ENCODE measurements at regions not wholly inside any gene's neighbourhood (a gene's known extent, or its start where the extent isn't known, plus 50 kb on each side); places are given as distances from the start of the nearest gene placed in this dataset.

DNA sequence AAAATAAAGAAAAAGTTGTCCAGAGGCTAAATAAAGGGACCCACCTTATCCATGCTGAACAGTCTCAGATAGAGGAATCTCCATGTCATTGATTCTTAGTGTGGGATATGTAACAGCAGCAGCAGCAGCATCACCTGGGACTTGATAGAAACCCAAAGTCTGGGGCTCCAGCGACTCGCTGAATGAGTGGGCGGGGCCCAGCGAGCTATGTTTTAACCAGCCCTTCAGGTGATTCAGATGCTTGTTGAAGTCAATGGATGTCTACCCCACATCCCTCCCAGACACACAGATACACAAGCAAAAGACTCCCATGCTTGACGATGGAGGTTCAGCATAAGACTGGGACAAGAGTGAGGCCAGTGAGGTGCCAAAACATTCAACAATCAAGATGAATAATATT lies 298.6 kb downstream of the UBE3D start:
- ChIA-PET CTCF (no interaction called here), RAD21 (ENCODE audit: low non-redundant PET in 1 of 2, low total read pairs in 2 of 2, uncharacterized antibody in 2 of 2, unreplicated experiment in 2 of 2) (no interaction called here), POLR2A (no interaction called here)
- BruUV-seq (replicated peaks), result no TSS peak
- Histone ChIP-seq H3K9me2 (ENCODE audit: insufficient read depth) (no peaks in the 10 kb centered on the region), H3K4me1 (ENCODE audit: control insufficient read depth in 1 of 2, insufficient read depth in 2 of 2, low read length in 2 of 2) (no peaks in the 10 kb centered on the region), H3K79me2 (ENCODE audit: insufficient read depth, low read length) (no peaks in the 10 kb centered on the region), H2AFZ (ENCODE audit: low read depth, low read length, poor library complexity, severe bottlenecking) (no peak overlapping the region), H3K9me3 (ENCODE audit: control insufficient read depth in 1 of 2, insufficient read depth in 1 of 2, low read depth in 1 of 2, low read length in 2 of 2) (no peaks in the 10 kb centered on the region), H3K27ac (ENCODE audit: low read depth, low read length) (no peak overlapping the region), H4K20me1 (ENCODE audit: insufficient read depth) (no peaks in the 10 kb centered on the region), H3K36me3 (ENCODE audit: control insufficient read depth in 1 of 2, insufficient read depth in 2 of 2, low read length in 2 of 2) (no peaks in the 10 kb centered on the region), H3K27me3 (ENCODE audit: insufficient read depth, low read length) (no peaks in the 10 kb centered on the region), H3K9ac (ENCODE audit: low read length) (no peak overlapping the region), H3K4me3 (replicated peaks in 1 of 2; ENCODE audit: low read depth in 1 of 2, low read length in 2 of 2) (no peak overlapping the region), H3K4me2 (ENCODE audit: low read length) (no peak overlapping the region)
- intact Hi-C loops (cut with micrococcal nuclease), result no loop called here
- no peak for DNase-seq (ENCODE audit: low read depth, low spot score)
- TF ChIP-seq, protein P1, sequence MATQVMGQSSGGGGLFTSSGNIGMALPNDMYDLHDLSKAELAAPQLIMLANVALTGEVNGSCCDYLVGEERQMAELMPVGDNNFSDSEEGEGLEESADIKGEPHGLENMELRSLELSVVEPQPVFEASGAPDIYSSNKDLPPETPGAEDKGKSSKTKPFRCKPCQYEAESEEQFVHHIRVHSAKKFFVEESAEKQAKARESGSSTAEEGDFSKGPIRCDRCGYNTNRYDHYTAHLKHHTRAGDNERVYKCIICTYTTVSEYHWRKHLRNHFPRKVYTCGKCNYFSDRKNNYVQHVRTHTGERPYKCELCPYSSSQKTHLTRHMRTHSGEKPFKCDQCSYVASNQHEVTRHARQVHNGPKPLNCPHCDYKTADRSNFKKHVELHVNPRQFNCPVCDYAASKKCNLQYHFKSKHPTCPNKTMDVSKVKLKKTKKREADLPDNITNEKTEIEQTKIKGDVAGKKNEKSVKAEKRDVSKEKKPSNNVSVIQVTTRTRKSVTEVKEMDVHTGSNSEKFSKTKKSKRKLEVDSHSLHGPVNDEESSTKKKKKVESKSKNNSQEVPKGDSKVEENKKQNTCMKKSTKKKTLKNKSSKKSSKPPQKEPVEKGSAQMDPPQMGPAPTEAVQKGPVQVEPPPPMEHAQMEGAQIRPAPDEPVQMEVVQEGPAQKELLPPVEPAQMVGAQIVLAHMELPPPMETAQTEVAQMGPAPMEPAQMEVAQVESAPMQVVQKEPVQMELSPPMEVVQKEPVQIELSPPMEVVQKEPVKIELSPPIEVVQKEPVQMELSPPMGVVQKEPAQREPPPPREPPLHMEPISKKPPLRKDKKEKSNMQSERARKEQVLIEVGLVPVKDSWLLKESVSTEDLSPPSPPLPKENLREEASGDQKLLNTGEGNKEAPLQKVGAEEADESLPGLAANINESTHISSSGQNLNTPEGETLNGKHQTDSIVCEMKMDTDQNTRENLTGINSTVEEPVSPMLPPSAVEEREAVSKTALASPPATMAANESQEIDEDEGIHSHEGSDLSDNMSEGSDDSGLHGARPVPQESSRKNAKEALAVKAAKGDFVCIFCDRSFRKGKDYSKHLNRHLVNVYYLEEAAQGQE (IDR thresholded peaks at IDR 0.05; ENCODE audit: low read depth), result no peak
- TF ChIP-seq EGR1 (IDR thresholded peaks at IDR 0.05; ENCODE audit: low read depth), result no peak
- TF ChIP-seq YY1 (IDR thresholded peaks at IDR 0.05; ENCODE audit: extremely low read depth, insufficient replicate concordance, low read depth, low read length), result no peak
- no peak for TF ChIP-seq CBX3 (IDR thresholded peaks at IDR 0.05; ENCODE audit: low read depth)
- ATAC-seq, result no peak

DNA sequence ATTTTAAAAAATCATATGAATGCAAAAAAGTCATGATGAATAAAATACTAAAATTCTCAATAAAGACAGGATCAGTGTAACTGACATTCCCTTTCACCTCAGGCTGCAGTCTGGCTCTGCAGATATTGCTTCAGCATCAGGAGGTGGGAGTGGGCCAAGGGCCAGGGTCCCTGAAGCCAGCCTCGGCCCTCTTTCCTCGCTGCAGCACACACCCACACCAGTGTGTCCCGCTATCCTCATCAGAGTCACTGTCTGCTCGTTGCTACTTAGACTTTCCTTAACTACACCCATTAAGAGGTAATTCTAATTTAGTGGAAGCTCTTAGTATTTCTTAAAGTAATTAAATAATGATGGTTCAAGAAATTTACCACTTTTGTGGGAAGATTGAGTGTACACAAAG lies 298.2 kb downstream of the UBE3D start:
- H3K36me3 ChIP-seq (ENCODE audit: control insufficient read depth in 1 of 2, insufficient read depth in 2 of 2, low read length in 2 of 2), result no peaks in the 10 kb centered on the region
- intact Hi-C loops (cut with micrococcal nuclease), result no loop called here
- RAD21 ChIA-PET (ENCODE audit: low non-redundant PET in 1 of 2, low total read pairs in 2 of 2, uncharacterized antibody in 2 of 2, unreplicated experiment in 2 of 2), result no interaction called here
- TF ChIP-seq TCF7L2 (IDR thresholded peaks at IDR 0.05; ENCODE audit: borderline replicate concordance, extremely low read depth, insufficient read depth, insufficient read length) (no peak), ZNF274 (IDR thresholded peaks at IDR 0.05; ENCODE audit: low read depth, low read length) (no peak)
- no peaks in the 10 kb centered on the region for H3K9me3 ChIP-seq (ENCODE audit: control insufficient read depth in 1 of 2, insufficient read depth in 1 of 2, low read depth in 1 of 2, low read length in 2 of 2)
- ATAC-seq, result no peak
- H3K9me2 ChIP-seq (ENCODE audit: insufficient read depth), result no peaks in the 10 kb centered on the region
- no peak overlapping the region for H3K4me3 ChIP-seq (replicated peaks in 1 of 2; ENCODE audit: low read depth in 1 of 2, low read length in 2 of 2)
- CTCF ChIA-PET, result no interaction called here
- no peaks in the 10 kb centered on the region for H3K4me1 ChIP-seq (ENCODE audit: control insufficient read depth in 1 of 2, insufficient read depth in 2 of 2, low read length in 2 of 2)
- POLR2A ChIA-PET, result no interaction called here
- no peak overlapping the region for H3K9ac ChIP-seq (ENCODE audit: low read length)
- H2AFZ ChIP-seq (ENCODE audit: low read depth, low read length, poor library complexity, severe bottlenecking), result no peak overlapping the region
- no peak overlapping the region for H3K4me2 ChIP-seq (ENCODE audit: low read length)
- H3K27ac ChIP-seq (ENCODE audit: low read depth, low read length), result no peak overlapping the region
- H3K27me3 ChIP-seq (ENCODE audit: insufficient read depth, low read length), result no peaks in the 10 kb centered on the region
- H3K79me2 ChIP-seq (ENCODE audit: insufficient read depth, low read length), result no peaks in the 10 kb centered on the region
- no peaks in the 10 kb centered on the region for H4K20me1 ChIP-seq (ENCODE audit: insufficient read depth)
- no peak for DNase-seq (ENCODE audit: low read depth, low spot score)
- BruUV-seq (replicated peaks), result no TSS peak
